NOMO-1 treated with DMSO at 0.1 percent for 48 hours (cell line): ENCODE measurements at regions not wholly inside any gene's neighbourhood (a gene's known extent, or its start where the extent isn't known, plus 50 kb on each side); places are given as distances from the start of the nearest gene placed in this dataset.
"Not testable (repeated sequence)": the region's sequence is repeated elsewhere in the genome, so short reads cannot be mapped to it uniquely, and the experiment has no call there.

ENCODE experiments used
- DNase-seq: peaks from one replicate; lab custom pipeline; 2025; ENCODE audit not compliant: unreplicated experiment; lab: John Stamatoyannopoulos, UW

DNA sequence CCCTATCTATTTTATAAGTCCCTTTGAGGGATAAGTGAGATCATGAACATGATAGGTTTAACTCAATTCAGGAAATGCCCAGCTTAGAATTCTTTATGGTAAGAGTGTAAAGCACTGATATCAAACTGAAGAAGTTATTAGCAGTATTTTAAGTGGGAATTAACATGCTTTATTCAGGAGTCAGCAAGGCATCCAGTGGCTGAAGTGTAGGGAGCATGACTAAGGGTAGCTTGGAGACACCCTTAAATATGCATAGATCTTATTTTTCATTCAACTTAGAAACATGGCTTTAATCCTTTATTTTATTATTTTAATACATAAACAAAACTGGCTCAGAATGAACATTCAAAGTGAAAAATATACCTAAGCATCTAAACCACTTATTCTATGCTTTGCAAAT lies 158.3 kb upstream of the LPP start:
- DNase-seq = no peak

DNA sequence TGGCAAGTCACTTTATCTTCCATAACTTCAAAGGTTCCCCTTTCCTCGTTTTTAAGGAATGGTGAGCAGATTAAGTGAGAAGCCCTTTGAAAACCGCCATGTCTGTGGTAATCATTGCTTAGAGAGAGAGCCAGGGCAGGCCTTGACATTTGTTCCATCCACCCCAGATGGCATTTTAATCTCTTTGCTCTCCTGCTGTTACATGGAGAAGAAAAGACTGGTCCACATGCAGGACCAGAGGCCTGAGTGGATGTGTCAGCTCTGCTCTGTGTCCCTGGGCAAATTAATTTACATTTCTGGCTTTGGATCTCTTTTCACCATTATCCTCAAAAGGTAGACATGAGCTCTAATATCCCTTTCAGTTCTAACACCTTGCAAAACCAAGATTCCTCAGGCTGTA lies 157.3 kb upstream of the LPP start:
- no peak for DNase-seq

DNA sequence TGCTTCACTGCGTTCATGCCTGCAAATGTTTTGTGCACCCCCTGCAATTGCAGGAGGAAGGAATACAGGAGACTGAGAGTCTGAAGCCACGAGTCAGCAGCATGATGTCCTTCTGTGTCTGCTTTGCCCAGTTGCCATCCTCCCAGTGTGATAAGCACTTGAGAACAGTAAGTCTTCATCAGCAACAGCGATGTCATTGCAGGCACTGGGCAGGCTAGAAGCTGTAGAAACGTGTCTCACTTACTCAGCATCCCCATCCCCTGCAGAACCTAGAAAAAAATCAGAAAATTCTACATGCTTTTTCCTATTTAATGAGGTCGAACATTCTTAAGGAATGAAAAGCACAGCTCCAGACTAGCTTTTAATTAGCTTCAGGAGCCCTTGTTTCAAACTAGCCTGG lies 156.5 kb upstream of the LPP start:
- no peak for DNase-seq

DNA sequence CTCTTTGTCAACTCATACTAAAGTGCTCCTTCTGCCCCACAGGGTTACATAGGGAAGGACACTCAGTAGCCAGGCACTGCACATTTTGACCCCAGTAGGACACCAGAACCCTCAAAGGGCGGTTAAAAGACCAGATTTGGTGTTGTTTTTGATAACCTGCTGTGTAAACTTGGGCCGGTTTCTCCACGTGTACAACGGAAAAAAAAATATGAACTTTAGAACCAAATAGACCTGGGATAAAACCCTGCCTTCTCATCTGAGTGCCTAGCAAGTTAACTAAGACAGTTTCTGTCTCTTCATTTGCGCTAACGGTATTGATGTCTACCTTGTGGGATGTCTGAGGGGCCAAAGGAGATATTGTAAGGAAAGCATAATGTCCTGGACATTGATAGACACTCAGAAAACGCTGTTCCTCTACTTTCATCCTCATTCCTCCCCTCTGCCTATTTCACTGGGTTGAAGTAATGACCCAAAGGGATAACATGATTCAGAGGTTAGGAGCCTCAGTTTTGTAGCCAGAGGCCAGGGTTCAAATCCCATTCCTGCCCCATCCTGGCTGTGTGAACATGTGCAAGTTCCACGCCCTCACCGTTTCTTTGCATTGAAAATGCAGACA lies 155.9 kb upstream of the LPP start:
- no peak for DNase-seq

DNA sequence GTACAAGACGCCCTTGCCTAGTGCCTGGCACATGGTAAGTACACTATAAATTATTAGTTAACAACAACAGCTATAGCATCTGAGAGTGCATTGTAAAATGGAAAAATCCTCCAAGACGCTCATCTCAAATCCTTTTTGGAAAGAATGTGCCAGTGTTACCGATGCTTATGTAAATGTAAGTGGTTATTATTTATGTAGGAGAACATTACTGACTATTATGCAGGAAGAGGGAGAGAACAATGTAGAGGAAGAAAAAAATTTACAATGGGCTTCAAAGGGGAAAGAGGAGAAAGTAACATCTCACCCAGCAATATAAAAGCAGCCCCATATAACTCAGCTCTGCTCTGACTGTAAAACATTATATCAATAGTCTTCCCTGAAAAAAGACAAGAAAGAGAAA lies 155.3 kb upstream of the LPP start:
- no peak for DNase-seq

DNA sequence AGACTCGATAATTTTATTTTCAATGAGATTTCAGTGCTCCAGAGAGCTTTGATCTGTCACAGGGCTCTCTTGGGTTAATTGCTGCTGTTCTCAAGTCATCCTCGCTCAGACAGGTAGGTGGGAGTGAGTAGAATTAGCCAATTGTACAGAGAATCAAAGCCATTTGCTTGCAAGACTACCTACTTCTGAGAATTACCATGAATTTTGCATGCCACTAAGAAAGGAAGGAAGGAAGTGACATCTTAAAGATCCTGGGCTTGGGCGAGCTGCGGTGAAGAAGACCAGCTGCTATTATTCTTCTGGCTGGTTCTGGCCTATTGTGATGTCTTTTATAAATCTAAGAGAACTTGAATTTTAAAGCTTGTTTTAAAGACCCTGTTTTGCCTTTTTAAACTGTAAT lies 154.1 kb upstream of the LPP start:
- peak; percentile 42 for DNase-seq

DNA sequence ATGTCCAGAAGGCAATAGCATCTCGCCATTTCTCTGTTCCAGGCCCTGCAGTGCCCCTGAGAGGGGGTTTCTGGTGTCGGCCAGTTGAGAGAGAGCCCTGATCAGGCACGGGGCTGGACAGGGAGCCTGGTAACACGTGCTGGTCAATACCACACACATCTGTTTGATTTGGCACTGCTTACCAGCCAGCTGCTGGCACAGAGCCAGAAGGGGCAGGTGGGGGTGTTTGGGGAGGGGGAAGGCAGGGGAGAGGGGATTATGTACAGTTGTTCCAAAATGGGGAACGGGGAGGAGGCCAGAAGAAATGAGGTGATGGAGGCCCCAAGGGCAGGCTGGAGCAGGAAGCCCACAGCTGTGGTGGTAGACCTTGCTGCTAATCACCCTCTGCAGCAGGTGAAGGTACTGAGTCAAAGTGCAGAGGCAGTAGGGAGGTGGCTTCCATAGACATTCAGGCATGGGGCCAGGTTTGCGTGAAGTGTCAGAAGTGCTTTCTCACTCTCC lies 153.5 kb upstream of the LPP start:
- DNase-seq = no peak

DNA sequence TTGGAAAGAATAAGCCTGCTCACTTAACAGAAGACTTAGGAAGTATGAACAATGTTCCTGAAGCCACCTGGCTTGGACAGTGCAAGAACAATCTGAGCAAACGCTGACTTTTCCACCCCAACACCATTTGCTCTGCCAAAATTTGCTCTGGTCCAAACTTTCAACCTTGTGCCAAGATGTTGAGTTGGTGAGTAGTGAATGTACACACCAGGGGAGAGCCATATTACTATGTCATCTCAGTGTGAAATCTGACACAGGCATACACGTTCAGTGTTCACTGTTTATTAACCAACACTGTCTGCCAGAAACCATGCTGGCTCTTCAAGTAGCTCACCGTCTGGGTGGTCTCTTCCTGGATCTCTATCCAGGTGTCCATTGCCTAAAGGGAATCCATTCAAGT lies 152.9 kb upstream of the LPP start:
- DNase-seq = no peak

DNA sequence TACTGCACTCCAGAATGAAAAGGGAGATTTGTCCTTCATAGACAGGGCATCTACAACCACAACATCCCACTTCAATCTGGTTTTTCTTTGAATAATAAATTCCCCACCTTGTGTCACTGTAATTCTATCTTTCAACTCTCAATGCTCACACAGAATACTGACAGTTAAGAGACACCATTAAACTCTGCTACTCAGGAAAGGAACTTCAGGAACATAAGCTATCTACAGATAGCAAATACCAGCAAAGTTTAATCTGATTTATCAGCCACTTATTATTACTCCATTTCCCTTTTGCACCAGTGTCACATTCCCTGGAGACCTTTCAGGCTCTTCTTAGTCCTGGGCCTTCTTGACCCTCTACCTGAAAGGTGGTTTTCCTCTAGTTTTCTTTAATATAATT lies 152.0 kb upstream of the LPP start:
- no peak for DNase-seq

DNA sequence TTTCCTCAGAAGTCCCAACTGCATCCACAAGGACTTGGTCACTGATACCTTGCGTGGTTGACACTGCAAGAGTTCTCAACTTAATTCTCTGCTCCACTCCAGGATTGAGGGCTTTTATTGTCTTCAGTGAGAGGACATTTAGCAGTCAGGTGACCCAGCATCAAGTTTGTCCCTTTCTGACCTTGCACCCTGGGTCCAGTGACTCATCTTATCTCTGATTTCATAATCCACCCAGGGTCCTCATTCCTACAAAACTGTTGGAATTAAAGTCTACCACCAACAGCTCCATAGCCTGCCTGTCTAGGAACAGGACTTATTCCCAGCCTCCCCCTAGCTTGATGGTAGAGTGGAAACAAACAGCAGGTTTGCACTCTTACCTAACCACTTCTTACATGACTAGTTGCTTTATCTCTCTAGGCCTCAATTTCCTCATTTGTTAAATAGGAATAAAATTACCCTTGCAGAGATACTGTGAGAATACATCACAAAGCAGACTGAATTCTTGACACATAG lies 151.3 kb upstream of the LPP start:
- no peak for DNase-seq

DNA sequence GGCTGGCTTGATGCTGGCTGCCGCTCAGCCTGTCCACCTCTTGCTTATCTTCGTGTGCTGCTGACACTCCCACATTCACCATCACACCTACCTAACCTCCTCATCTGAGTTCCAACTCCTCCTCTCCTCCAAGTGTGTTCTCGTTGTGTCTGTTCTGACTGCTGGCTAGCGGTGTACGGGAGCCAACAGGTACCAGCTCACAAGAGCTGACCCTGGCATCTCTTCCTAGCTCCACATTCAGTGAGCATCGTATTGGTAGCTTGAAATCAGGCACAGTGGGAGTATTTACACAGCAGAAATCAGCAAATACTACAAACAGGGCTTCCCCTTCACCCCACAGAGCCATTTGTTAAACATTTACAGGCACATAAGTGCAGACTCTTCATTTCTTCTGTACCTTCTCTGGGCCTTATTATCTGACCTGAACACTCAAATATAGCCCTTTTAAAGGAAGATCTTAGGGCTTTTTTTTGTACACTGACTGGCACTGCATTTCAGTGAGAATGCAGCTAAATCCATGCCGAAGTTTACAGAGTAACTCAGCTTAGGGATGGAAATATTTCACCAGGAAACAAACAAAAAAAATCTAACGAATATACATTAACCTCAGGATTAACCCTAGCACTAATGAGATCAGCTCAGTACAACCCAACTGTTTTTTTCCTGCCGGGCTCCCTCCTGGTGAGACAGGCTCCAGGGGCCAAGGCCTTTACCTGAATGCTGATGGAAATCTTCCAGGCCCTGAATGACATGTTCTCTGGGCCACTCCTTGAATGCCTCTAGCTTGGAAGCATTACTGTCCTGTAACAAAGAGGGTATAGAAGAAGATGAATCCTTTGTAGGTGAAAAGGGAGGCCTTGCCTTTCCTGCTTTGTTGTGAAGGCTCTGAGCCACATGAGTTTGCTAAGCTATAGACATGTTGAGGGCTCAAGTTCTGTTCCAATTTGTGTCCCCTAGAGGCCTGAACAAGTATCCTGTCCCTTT lies 150.5 kb upstream of the LPP start:
- no peak for DNase-seq

DNA sequence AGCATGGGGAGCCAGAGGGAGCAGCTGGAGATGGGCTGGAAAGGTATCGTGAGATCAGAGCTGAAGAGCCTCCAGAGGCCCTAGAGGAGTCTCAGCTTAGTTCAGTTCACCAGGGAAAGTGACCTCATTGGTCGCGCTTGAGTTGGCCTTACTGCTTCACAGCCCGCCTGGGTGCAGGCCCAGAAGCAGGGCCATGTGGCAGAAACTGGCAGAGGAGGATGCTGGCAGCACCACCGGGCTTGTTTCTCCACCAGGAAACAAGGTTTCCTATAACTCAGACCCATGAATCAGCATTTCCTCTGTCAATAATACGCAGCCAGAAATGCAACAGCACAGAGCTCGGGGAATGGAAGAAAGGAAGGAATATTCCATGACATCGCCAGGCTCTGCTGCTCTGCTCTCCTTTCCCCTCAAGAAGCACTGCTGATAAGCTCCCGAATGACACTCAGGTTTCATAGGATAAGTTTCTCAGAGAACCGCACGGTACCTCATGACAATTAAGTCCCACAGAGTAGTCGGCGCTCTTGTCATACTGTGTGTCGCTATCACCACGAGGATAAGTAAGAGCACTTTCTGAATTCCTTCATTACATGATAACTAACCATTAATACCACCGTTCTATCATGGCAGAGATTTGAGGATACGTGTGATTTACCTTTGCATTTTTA lies 147.1 kb upstream of the LPP start:
- no peak for DNase-seq

DNA sequence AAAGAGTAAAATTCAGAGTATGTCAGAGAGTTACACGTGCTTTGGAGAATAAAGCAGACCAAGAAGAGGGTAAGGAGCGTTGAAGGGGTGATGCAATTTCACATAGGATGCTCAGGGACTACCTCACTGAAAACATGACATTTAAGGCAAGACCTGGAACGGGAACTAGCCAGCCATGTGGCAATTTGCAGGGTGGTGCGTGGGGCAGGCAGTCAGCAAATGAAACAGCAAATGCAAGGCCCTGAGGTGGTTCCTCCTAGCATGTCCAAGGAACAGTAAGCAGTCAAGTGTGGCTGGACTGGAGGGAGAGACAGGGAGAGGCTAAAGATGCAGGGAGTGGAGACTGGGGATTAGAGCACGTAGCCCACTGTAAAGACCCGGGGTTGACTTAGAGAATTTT lies 146.1 kb upstream of the LPP start:
- peak; percentile 93 for DNase-seq

DNA sequence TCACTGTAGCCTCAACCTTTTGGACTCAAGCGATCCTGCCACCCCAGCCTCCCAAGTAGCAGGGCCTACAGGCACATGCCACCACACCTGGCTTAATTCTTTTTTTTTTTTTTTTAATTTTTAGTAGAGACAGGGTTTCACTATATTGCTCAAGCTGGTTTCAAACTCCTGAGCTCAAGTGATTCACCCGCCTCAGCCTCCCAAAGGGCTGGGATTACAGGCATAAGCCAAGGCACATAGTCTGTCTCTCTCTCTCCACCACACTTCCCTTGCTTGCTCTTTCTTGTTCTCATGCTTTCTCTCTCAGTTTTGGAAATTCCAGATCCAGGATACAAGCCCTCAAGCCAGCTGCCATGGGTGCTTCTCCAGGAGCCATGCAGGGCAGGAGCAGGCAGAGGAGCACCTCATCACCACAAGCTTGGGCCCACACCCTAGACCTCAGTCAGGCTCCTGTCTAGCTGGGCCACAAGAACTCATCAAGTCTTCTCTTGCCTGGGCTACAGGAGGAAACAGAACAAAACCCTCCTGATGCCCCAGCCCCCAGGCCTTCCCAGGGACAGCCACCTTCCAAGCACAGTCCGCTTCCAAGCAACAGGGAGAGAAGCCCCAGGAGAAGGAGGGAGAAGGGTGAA lies 145.3 kb upstream of the LPP start:
- DNase-seq = no peak

DNA sequence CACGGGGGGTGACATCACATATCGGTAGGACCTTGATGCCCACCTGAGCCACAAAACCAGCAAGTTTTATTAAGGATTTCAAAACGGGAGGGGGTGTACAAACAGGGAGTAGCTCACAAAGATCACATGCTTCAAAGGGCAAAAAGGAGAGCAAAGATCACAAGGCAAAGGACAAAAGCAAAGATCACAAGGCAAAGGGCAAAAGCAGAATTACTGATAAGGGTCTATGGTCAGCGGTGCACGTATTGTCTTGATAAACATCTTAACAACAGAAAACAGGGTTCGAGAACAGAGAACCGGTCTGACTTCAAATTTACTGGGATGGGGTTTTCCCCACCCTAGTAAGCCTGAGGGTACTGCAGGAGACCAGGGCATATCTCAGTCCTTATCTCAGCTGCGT lies 143.5 kb upstream of the LPP start:
- no peak for DNase-seq

DNA sequence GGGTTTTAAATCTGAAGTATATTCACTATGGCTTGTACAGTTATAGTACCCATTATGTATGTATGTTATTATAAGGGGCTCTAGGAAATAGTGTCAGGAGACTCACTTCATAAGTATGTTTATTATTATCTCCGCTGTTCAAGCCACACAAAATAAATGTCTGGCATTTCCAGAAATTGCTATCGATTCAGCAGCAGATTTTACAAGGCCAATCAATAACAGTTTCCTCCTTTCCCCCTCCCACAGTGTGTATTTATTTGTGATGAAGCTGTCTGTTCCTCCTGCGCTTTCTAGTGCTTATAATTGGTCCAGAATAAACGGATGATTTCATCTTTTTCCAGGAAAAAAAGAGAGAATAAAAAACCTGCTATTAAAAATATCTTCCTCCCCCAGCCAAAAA lies 134.2 kb upstream of the LPP start:
- no peak for DNase-seq

DNA sequence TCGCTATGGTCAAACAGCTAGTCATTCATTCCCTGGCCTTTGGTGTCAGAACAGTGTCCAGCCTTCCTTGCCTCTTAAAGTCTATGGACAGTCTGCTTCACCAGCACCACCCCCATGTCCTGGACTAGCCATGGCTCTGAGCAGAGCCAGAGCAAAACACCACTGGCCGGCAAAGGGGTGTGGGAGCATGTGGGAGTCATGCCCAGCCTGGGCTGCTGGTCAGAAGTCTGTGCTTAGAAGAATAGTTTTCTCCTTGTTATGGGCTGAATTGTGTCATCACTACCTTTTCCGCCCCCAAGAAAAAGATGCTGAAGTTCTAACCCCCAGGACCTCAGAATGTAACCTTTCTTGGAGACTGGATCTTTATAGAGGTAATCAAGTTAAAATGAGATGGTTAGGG lies 132.9 kb upstream of the LPP start:
- no peak for DNase-seq

DNA sequence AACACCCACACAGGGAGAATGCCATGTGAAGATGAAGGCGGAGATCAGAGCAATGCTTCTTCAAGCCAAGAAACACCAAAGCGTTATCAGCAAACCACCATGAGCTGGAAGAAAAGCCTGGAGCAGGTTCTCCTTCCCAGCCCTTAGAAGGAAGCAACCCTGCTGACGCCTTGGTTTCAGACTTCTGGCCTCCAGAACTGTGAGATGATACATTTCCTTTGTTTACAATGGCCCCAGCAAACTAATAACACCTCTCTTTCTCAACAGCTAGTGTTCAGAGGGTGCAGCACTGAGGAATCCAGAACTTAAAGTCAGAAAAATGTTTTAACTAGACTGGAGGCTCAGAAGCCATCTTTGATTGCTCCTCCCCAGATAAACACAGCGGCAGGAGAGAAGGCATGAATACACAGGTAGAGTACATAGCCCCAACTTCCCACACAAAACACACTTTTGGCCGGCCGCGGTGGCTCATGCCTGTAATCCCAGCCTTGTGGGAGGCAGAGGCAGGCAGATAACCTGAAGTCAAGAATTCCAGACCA lies 132.4 kb upstream of the LPP start:
- DNase-seq = no peak

DNA sequence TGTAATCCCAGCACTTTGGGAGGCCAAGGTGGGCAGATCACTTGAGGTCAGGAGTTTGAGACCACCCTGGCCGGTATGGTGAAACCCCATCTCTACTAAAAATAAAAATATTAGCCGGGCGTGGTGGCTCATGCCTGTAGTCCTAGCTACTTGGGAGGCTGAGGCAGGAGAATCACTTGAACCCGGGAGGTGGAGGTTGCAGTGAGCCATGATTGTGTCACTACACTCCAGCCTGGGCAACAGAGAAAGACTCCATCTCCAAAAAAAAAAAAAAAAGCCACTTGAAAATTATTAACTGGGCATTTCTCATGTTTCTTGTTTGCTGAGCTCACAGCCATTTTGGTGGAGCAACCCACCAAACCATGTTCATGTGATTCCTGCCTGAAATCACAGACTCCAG lies 131.1 kb upstream of the LPP start:
- DNase-seq = not testable (repeated sequence)

DNA sequence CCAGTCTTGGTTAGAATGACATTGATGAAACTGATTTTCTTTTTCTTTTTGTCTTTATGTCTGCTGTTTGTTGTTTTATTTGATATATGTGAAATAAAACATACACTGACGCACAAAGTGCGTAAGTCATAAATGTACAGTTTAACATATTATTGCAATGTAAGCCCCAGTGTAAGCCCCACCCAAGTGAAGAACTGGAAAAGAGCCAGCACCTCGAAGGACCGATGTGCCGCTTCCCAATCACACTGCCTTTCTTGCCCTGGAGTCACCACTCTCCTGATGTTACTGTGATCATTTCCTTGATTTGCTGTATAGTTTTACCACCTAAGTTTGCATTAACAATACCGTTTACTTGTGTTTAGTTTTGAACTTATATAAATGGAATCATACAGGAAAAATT lies 128.4 kb upstream of the LPP start:
- no peak for DNase-seq
